ENCODE measurements at regions not wholly inside any gene's neighbourhood (a gene's known extent, or its start where the extent isn't known, plus 50 kb on each side); places are given as distances from the start of the nearest gene placed in this dataset.
A peak's percentile ranks its signal among the peaks of the same experiment; 100 is the strongest.

- peak; percentile 6 for DNase-seq
Observed at GRCh38 chr13:74210693-74211393, 76.6 kb upstream of the KLF12 start.

- no peak for DNase-seq
Observed at GRCh38 chr13:74206855-74207254, 72.7 kb upstream of the KLF12 start.

GRCh38 chr13:74206061-74206561 lies 71.9 kb upstream of the KLF12 start:
- DNase-seq = no peak

- DNase-seq = no peak
Observed at GRCh38 chr13:74205313-74205690, 71.1 kb upstream of the KLF12 start.

GRCh38 chr13:74204602-74205312 lies 70.6 kb upstream of the KLF12 start:
- DNase-seq = no peak

GRCh38 chr13:74203576-74203975 lies 69.4 kb upstream of the KLF12 start:
- DNase-seq = no peak

GRCh38 chr13:74202129-74202813 lies 68.1 kb upstream of the KLF12 start:
- no peak for DNase-seq

- no peak for DNase-seq
Observed at GRCh38 chr13:74201530-74201929, 67.3 kb upstream of the KLF12 start.

GRCh38 chr13:74200081-74200480 lies 65.9 kb upstream of the KLF12 start:
- no peak for DNase-seq

- DNase-seq = no peak
Observed at GRCh38 chr13:74197677-74198429, 63.6 kb upstream of the KLF12 start.

- DNase-seq = no peak
Observed at GRCh38 chr13:74194846-74195245, 60.6 kb upstream of the KLF12 start.

- DNase-seq = no peak
Observed at GRCh38 chr13:74193391-74193790, 59.2 kb upstream of the KLF12 start.

- no peak for DNase-seq
Observed at GRCh38 chr13:74191410-74191809, 57.2 kb upstream of the KLF12 start.

GRCh38 chr13:74190999-74191398 lies 56.8 kb upstream of the KLF12 start:
- no peak for DNase-seq

- DNase-seq = no peak
Observed at GRCh38 chr13:74187564-74187963, 53.4 kb upstream of the KLF12 start.

- DNase-seq = no peak
Observed at GRCh38 chr13:74184283-74184682, 50.1 kb upstream of the KLF12 start.

All from NCI-H1694 treated with DMSO at 0.1 percent for 48 hours (cell line).